Fibroblast of skin of left biceps (primary cell): ENCODE measurements at regions not wholly inside any gene's neighbourhood (a gene's known extent, or its start where the extent isn't known, plus 50 kb on each side); places are given as distances from the start of the nearest gene placed in this dataset.

Experiments
- DNase-seq, 2 experiments: peaks; one replicate each; pipeline ENCODE4 v3.0.0-alpha.2; 2013; ENCODE audit warnings: low read depth in 2 of 2

DNA sequence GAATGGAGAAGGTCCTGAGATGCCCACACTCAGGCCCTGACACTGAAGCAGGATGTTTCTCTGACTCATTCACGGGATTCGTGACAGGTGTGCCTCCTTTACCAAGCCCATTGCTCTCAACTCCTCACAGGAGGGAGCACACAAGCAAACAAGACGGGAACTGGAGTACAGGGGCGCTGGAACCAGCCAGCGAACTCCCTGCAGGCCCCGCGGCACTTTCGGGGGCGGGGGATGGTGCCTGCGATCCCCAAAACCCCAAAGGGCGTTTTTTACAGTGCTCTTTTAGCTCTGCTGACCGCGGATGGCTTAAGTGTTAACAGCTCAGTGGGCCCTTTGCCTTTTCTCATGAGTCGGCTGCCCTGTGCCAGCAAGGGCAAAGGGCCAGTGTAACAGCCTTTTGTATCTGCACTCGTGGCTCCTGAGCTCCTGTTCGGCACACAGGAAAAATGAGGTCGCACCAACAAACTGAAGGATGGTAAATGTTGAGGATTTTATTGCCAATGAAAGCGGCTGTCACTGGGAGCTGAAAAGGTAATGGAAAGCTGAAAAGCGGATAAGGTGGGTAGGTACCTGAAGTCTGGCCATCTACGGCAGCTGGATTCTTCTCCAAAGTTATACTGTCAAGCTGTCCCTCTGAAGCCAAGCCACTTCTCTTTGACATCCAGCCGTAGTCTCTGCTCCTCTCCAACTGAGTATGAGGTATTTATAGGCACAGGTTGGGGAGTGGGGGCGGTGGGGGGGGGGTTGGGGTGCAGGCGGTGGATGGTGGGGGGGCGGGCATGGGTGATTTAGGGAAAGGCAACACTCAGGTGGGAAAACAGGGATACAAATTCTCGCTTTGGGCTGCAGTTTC is 65.0 kb upstream of the TRPC4 start:
- DNase-seq = no peak

DNA sequence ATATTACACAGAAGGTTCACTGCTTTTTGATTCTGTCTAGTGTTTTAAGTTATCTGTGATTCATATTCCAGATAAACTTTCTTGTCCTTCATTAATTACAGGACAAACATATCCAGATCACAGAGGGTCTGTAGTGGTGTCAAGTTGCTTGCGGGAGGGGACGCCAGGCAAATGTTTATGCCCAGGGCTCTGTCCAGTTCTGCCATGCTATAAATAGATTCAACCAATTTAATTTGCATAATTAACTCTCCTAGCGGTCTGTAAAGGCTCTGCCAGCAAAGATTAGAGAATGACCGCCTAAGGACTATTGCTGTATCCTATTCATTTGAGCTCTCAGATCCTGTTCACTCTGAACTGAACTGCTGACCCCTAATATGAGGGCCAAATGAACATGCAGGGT is 59.7 kb upstream of the TRPC4 start:
- DNase-seq = no peak

DNA sequence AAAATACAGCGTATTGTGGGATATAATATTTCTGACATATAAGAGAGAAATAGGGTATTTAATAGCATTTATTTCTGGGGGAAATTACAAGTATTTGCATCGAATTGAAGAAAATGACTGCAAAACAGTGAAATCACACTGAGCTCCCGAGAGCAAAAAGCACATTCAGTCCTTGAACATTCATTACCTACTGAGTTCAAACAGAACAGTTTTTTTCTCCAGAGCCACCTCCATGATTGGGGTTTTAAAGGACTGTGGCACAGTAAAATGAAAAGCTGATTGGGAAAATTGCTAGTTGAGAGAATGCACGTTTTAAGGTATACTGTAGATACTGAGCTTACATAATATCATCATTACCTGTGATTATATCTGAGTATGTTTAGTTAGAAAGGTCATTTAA is 58.0 kb upstream of the TRPC4 start:
- DNase-seq = no peak

DNA sequence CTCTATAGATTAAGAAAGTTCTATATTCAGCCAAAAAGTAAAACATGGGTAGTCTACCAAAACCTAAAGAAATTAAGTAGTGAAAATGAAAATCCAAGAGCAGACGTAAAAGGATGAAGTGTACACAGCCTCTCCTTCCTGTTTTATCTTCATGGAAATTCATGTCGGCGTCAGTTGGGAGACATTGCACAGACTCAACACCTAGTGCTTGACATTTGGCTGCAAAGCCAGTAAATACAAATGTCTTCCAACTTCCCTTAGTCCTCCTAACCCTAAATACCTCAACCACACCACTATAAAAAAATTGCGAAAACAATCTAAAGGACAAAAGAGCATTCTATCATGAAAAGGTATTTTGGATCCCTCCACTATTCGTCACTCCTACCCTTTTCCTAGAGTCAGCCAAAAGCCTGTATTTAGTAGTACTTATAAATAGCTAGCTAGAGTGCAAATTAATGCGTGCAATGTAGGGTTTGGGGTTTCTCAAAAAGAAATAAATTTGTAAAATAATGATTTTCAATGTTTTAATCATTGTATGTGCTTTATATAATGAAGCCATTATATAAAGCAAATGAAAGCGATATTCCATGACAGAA is 56.4 kb upstream of the TRPC4 start:
- DNase-seq = no peak

DNA sequence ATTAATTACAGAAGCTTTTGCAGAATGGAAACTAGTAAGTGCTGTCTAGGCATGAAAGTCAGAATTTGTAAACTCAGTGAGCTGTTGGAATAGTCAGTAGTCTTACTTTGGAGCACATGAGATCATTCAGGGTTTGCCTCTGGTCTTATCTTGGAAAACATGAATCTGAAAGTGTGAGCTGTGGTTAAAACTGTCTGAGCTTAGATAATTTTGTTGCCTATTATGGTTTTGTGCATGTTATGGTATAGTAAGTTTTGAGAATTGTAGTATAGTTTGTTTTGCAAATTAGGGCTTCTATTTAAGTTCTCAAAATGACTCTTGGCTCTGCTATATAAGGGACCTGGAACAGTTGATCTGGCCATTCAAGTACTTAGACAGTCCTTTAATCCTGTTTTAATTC is 53.7 kb upstream of the TRPC4 start:
- no peak for DNase-seq

DNA sequence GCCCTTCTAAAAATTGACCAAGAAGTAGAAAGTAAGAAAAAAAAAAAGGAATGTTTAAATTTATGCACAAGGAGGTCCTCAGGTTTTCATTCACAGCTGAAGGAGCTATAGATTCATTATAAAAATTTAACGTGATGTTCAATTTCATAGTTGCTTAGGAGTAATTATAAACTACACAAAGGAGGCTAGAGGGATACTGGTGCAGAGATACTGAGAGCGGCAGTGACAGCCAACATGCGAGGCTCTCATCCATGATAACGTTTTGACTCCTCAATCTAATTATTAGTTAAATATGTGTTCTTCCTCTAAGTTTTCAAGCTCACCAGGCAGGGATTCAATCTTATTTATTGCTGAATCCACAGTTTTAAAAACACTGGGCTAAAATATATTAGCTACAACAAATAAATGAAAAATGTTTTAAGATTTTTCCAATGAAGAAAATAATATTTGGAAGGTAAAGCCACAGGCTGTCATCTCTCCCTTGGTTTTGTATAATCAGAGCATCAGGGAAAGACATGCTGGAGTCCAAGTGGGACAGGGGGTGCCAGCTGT is 49.8 kb upstream of the TRPC4 start:
- DNase-seq = no peak
